Left ventricle myocardium inferior (tissue), 1 donor: ENCODE measurements at regions not wholly inside any gene's neighbourhood (a gene's known extent, or its start where the extent isn't known, plus 50 kb on each side); places are given as distances from the start of the nearest gene placed in this dataset.

ENCODE experiments used
- DNase-seq: peaks from one replicate; pipeline ENCODE4 v3.0.0-alpha.2; 2020
- H3K27ac ChIP-seq: fragments of 200-600 bp; replicated peaks from 2 replicates; pipeline ENCODE4 v1.8.0; 2021
- H3K27me3 ChIP-seq: fragments of 200-600 bp; 2 replicates; pipeline ENCODE4 v1.8.0; 2021; ENCODE audit warnings: low read depth
- H3K36me3 ChIP-seq: fragments of 200-600 bp; 2 replicates; pipeline ENCODE4 v1.8.0; 2021
- H3K4me1 ChIP-seq: fragments of 200-600 bp; 2 replicates; pipeline ENCODE4 v1.8.0; 2021
- H3K4me3 ChIP-seq: fragments of 200-600 bp; 2 replicates; pipeline ENCODE4 v1.8.0; 2021; ENCODE audit warnings: mild to moderate bottlenecking, moderate library complexity
- H3K9me3 ChIP-seq: fragments of 200-600 bp; replicated peaks from 2 replicates; pipeline ENCODE4 v1.8.0; 2021
- CTCF ChIP-seq: fragments of 200-600 bp; IDR thresholded peaks from 2 replicates; pipeline ENCODE4 v1.8.0; 2021; ENCODE audit warnings: antibody characterized with exemption, mild to moderate bottlenecking, borderline replicate concordance
- intact Hi-C: fragments of 100-400 bp; cut with micrococcal nuclease; formaldehyde crosslinking; loops from one replicate; pipeline ENCODE4 v1.11.0; 2022
- donor health status: DM: no; HTN: yes; CAD: no; lungs with severe emphysema.

- DNase-seq = no peak
- H3K27me3 ChIP-seq = peaks cover 48% of the 10 kb centered on the region
- intact Hi-C loops = no loop called here
- no peaks in the 10 kb centered on the region for H3K36me3 ChIP-seq
- TF ChIP-seq CTCF = no peak
- H3K9me3 ChIP-seq = peaks cover 5% of the 10 kb centered on the region
- no peaks in the 10 kb centered on the region for H3K4me1 ChIP-seq
- no peak overlapping the region for H3K27ac ChIP-seq
- H3K4me3 ChIP-seq = no peak overlapping the region
These were observed 239.6 kb downstream of the SOX9 start for GRCh38 chr17:72360386-72360940.

GRCh38 chr17:72361892-72362291 lies 241.1 kb downstream of the SOX9 start:
- no peak for DNase-seq
- Histone ChIP-seq H3K9me3 (no peaks in the 10 kb centered on the region), H3K36me3 (no peaks in the 10 kb centered on the region), H3K4me3 (no peak overlapping the region), H3K27ac (no peak overlapping the region), H3K27me3 (peaks cover 40% of the 10 kb centered on the region), H3K4me1 (no peaks in the 10 kb centered on the region)
- intact Hi-C loops = no loop called here
- TF ChIP-seq CTCF = no peak

- no peak for TF ChIP-seq CTCF
These were observed 241.7 kb downstream of the SOX9 start for GRCh38 chr17:72362376-72363088.

GRCh38 chr17:72363089-72363610 lies 242.3 kb downstream of the SOX9 start:
- DNase-seq = no peak
- Histone ChIP-seq H3K27me3 (peaks cover 40% of the 10 kb centered on the region), H3K36me3 (no peaks in the 10 kb centered on the region), H3K9me3 (no peaks in the 10 kb centered on the region), H3K27ac (no peak overlapping the region), H3K4me1 (no peaks in the 10 kb centered on the region), H3K4me3 (no peak overlapping the region)
- TF ChIP-seq CTCF = no peak
- intact Hi-C loops = no loop called here

More at GRCh38 chr17:72362376-72363088, 241.7 kb downstream of the SOX9 start:
- intact Hi-C loops = no loop called here
- Histone ChIP-seq H3K27ac (no peak overlapping the region), H3K4me3 (no peak overlapping the region), H3K36me3 (no peaks in the 10 kb centered on the region), H3K9me3 (no peaks in the 10 kb centered on the region), H3K4me1 (no peaks in the 10 kb centered on the region), H3K27me3 (peaks cover 40% of the 10 kb centered on the region)
- no peak for DNase-seq

- intact Hi-C loops = no loop called here
- TF ChIP-seq CTCF = no peak
- no peak overlapping the region for H3K27ac ChIP-seq
These were observed 245.1 kb downstream of the SOX9 start for GRCh38 chr17:72365857-72366414.

More at GRCh38 chr17:72365857-72366414, 245.1 kb downstream of the SOX9 start:
- no peaks in the 10 kb centered on the region for H3K9me3 ChIP-seq
- no peak for DNase-seq
- H3K27me3 ChIP-seq = peaks cover 40% of the 10 kb centered on the region
- H3K4me3 ChIP-seq = no peak overlapping the region
- no peaks in the 10 kb centered on the region for H3K36me3 ChIP-seq
- no peaks in the 10 kb centered on the region for H3K4me1 ChIP-seq
